BLaER1 (cell line): ENCODE measurements at regions not wholly inside any gene's neighbourhood (a gene's known extent, or its start where the extent isn't known, plus 50 kb on each side); places are given as distances from the start of the nearest gene placed in this dataset.

ENCODE experiments used
- H3K27ac ChIP-seq: shearing (Covaris generic); formaldehyde crosslinking; 2 replicates; pipeline ENCODE4 v1.8.1; 2022
- H3K27me3 ChIP-seq: shearing (Covaris generic); formaldehyde crosslinking; 2 replicates; pipeline ENCODE4 v1.8.1; 2022
- H3K36me3 ChIP-seq: shearing (Covaris generic); formaldehyde crosslinking; 2 replicates; pipeline ENCODE4 v1.8.1; 2022
- H3K4me1 ChIP-seq: shearing (Covaris generic); formaldehyde crosslinking; 2 replicates; pipeline ENCODE4 v1.8.1; 2022
- H3K4me2 ChIP-seq: shearing (Covaris generic); formaldehyde crosslinking; 2 replicates; pipeline ENCODE4 v1.8.1; 2022
- H3K4me3 ChIP-seq: shearing (Covaris generic); formaldehyde crosslinking; 2 replicates; pipeline ENCODE4 v1.8.1; 2022
- H3K9ac ChIP-seq: shearing (Covaris generic); formaldehyde crosslinking; 2 replicates; pipeline ENCODE4 v1.8.1; 2022
- H3K9me3 ChIP-seq: shearing (Covaris generic); formaldehyde crosslinking; 2 replicates; pipeline ENCODE4 v1.8.1; 2022
- H4K20me1 ChIP-seq: shearing (Covaris generic); formaldehyde crosslinking; 2 replicates; pipeline ENCODE4 v1.8.1; 2022
- Cebpa-rat ChIP-seq: shearing (Covaris generic); IDR thresholded peaks from 2 replicates; pipeline ENCODE4 v1.8.1; 2022

DNA sequence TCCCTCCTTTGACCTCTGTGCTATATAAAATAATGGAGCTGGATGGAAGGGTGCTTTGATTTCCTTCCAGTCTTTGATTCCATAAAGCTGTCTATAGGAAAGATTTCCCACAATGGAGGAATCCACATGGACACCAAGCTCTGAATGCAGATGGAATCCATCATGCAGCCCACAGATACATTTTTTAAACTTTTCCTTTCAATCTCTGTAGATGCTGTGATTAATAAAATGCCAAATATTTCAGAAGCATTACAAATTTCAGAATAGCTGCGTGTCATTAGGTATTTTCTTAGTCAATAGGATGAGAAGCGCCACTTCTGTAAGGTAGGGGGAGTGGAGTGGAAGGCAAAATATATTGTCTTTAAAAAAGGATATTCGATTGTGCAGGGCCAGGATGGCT lies 489.0 kb downstream of the NTRK3 start:
- Histone ChIP-seq H3K4me1 (peaks cover 4% of the 10 kb centered on the region), H3K27ac (no peak overlapping the region), H3K4me3 (no peak overlapping the region), H3K36me3 (no peaks in the 10 kb centered on the region), H3K4me2 (no peak overlapping the region), H3K9ac (no peak overlapping the region), H3K27me3 (no peaks in the 10 kb centered on the region), H4K20me1 (no peaks in the 10 kb centered on the region), H3K9me3 (peaks cover 18% of the 10 kb centered on the region; the same call in 1 of the 2 replicates)
- TF ChIP-seq Cebpa-rat, result no peak

GRCh38 chr15:87764461-87765240 lies 491.9 kb downstream of the NTRK3 start:
- Histone ChIP-seq H3K27ac (no peak overlapping the region), H3K4me2 (no peak overlapping the region)

GRCh38 chr15:87763837-87764236 lies 492.7 kb downstream of the NTRK3 start:
- 0 out of 2 replicates have a peak, but pooled peaks cover 6% of the 10 kb centered on the region for H3K9me3 ChIP-seq
- no peaks in the 10 kb centered on the region for H3K27me3 ChIP-seq
- H4K20me1 ChIP-seq, result no peaks in the 10 kb centered on the region
- TF ChIP-seq Cebpa-rat, result no peak
- no peak overlapping the region for H3K4me3 ChIP-seq
- no peaks in the 10 kb centered on the region for H3K36me3 ChIP-seq
- peaks cover 17% of the 10 kb centered on the region for H3K4me1 ChIP-seq
- no peak overlapping the region for H3K9ac ChIP-seq
- no peak overlapping the region for H3K4me2 ChIP-seq
- no peak overlapping the region for H3K27ac ChIP-seq

More at GRCh38 chr15:87764461-87765240, 491.9 kb downstream of the NTRK3 start:
- no peak for TF ChIP-seq Cebpa-rat
- Histone ChIP-seq H4K20me1 (no peaks in the 10 kb centered on the region), H3K4me1 (peaks cover 17% of the 10 kb centered on the region), H3K4me3 (no peak overlapping the region), H3K9me3 (0 out of 2 replicates have a peak, but pooled peaks cover 6% of the 10 kb centered on the region), H3K27me3 (no peaks in the 10 kb centered on the region), H3K36me3 (no peaks in the 10 kb centered on the region), H3K9ac (no peak overlapping the region)

DNA sequence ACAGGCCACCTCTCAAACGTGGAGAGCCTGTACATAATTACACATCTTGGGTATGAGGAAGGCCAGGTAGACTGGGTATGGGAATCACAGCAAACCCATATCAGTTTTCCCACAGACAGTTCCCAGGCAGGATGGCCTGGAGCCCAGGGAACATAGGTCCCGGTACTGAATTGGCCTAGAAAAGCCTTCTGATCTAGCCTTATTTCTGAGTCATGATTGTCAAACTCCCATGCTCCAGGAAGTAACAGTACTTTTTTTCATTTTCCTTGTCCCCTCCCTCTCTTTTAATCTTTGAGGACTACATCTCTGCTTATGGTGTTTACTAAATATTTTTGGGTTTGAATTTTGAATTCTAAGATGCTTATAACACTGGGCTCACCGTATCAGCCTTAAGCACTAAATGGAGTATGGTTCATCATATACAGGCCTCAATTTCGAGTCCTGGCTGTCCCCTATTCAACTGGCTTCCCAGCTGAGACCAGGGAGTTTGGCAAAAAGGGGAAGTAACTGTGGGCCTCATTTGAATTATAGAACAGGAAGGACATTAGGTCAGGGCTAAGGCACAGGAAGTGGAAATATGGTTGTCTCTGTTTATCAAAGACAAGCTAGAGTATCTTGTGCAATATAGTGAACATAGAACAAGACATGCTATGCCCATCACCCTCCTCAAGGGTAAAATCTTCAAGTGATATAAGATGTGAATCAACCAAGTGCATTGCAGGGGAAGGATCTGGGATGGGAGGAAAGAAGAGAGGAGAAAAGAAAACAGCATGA lies 494.6 kb downstream of the NTRK3 start:
- H3K27me3 ChIP-seq, result no peaks in the 10 kb centered on the region
- peaks cover 17% of the 10 kb centered on the region for H3K4me1 ChIP-seq
- peak; percentile 54; the same call in 1 of the 2 replicates for TF ChIP-seq Cebpa-rat
- no peaks in the 10 kb centered on the region for H4K20me1 ChIP-seq
- no peaks in the 10 kb centered on the region for H3K36me3 ChIP-seq
- H3K27ac ChIP-seq, result peak overlapping the region; percentile 51
- H3K9me3 ChIP-seq, result no peaks in the 10 kb centered on the region
- H3K4me2 ChIP-seq, result peak overlapping the region; percentile 67
- no peak overlapping the region for H3K4me3 ChIP-seq
- H3K9ac ChIP-seq, result no peak overlapping the region

DNA sequence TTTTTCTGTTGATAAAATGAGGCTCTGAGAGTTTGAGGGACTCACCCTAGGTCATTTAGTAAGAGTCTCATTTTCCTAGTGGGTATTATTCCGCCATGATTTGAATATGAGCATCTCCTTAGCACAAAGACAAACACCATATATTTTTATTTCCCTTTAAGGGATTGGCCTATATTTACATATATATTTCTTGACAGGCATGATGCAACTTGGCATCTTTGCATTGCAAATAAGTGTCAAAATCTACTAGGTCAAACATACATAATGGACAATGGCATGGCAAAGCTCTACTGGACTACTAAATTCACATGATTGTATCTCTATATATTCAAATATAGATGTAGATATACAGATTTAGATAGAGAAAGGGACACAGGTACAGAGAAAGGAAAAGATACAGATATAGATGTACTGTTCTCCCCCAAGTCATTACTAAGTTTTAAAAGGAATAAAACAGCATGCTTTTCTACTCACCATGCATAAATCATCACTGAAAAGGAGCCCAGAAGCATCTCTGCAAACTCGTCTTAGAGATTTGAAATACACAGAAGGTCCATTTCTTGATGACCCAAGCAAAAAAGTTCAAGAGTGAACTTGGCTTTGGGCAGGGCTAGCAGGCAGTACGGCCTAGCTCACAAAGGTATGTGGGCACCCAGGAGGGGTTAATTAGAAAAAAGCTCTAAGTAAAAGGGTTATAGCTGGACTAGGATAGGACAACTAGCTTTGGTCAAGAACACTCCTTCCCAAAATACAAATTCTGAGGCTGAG lies 495.8 kb downstream of the NTRK3 start:
- H3K27ac ChIP-seq, result peak overlapping the region; percentile 51; the same call in 1 of the 2 replicates
- no peaks in the 10 kb centered on the region for H4K20me1 ChIP-seq
- no peaks in the 10 kb centered on the region for H3K9me3 ChIP-seq
- no peaks in the 10 kb centered on the region for H3K36me3 ChIP-seq
- no peak overlapping the region for H3K9ac ChIP-seq
- H3K4me3 ChIP-seq, result no peak overlapping the region
- no peak for TF ChIP-seq Cebpa-rat
- no peaks in the 10 kb centered on the region for H3K27me3 ChIP-seq
- no peak overlapping the region; the same call in 1 of the 2 replicates for H3K4me2 ChIP-seq
- H3K4me1 ChIP-seq, result peaks cover 17% of the 10 kb centered on the region

- no peaks in the 10 kb centered on the region for H3K9me3 ChIP-seq
- no peak for TF ChIP-seq Cebpa-rat
- no peak overlapping the region for H3K9ac ChIP-seq
- H3K4me1 ChIP-seq, result peaks cover 17% of the 10 kb centered on the region
- no peak overlapping the region for H3K4me3 ChIP-seq
- H3K4me2 ChIP-seq, result no peak overlapping the region
- H3K27ac ChIP-seq, result no peak overlapping the region
- H3K36me3 ChIP-seq, result no peaks in the 10 kb centered on the region
- H3K27me3 ChIP-seq, result no peaks in the 10 kb centered on the region
- H4K20me1 ChIP-seq, result no peaks in the 10 kb centered on the region
These were observed 497.6 kb downstream of the NTRK3 start for GRCh38 chr15:87758794-87759418.

DNA sequence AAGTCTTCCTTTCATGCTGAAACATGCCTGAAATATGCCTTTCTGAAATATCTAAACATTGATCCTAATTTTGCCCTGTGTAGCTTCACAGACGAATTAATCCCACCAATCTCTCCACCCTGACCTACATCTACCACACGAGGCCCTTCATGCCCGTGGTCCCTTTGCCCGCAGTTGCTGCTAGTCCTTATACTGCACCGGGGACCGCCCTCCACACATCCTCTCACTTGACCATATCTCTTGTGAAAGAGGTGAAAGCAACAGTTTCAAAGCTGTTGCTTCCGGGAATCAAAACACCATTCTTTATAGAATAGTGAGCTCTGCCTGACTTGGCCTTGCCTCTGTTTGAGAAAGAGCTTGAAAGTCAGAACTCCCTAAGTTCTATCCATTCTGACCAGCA lies 499.5 kb downstream of the NTRK3 start:
- no peaks in the 10 kb centered on the region for H3K27me3 ChIP-seq
- no peak overlapping the region for H3K27ac ChIP-seq
- peaks cover 14% of the 10 kb centered on the region for H3K4me1 ChIP-seq
- H3K9ac ChIP-seq, result no peak overlapping the region
- no peaks in the 10 kb centered on the region for H3K9me3 ChIP-seq
- no peaks in the 10 kb centered on the region for H3K36me3 ChIP-seq
- no peak for TF ChIP-seq Cebpa-rat
- H3K4me3 ChIP-seq, result no peak overlapping the region
- no peak overlapping the region for H3K4me2 ChIP-seq
- H4K20me1 ChIP-seq, result no peaks in the 10 kb centered on the region

GRCh38 chr15:87756072-87756471 lies 500.5 kb downstream of the NTRK3 start:
- Histone ChIP-seq H3K9me3 (no peaks in the 10 kb centered on the region), H4K20me1 (no peaks in the 10 kb centered on the region), H3K4me3 (no peak overlapping the region), H3K36me3 (no peaks in the 10 kb centered on the region), H3K27me3 (no peaks in the 10 kb centered on the region), H3K4me2 (no peak overlapping the region), H3K4me1 (peaks cover 5% of the 10 kb centered on the region; the same call in 1 of the 2 replicates), H3K9ac (no peak overlapping the region), H3K27ac (no peak overlapping the region)
- no peak for TF ChIP-seq Cebpa-rat

DNA sequence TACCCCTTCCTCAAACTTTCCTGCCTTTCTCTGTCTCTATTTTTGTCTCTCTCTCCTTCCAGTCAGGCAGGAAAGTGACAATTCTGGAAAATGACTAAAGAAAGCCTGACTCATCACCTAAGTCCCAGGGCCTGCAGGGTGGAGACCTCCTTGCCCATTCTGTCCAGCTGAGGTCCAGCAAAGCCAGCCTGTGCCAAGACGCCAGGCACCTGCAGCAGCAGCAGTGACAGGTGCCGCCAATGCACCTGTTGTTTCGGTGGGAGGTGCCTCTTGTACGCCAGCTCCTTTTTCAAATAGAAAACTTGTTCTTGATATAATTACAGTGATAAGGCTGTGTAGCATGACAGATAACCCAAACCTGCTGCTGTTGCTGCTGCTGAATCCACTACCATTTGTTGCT lies 501.3 kb downstream of the NTRK3 start:
- no peak for TF ChIP-seq Cebpa-rat
- Histone ChIP-seq H3K27ac (no peak overlapping the region), H3K4me2 (no peak overlapping the region), H3K4me3 (no peak overlapping the region), H3K9me3 (no peaks in the 10 kb centered on the region), H3K4me1 (peaks cover 5% of the 10 kb centered on the region; the same call in 1 of the 2 replicates), H3K27me3 (no peaks in the 10 kb centered on the region), H3K36me3 (no peaks in the 10 kb centered on the region), H3K9ac (no peak overlapping the region), H4K20me1 (no peaks in the 10 kb centered on the region)
